MM.1S (cell line): ENCODE measurements at regions not wholly inside any gene's neighbourhood (a gene's known extent, or its start where the extent isn't known, plus 50 kb on each side); places are given as distances from the start of the nearest gene placed in this dataset.

Experiments
- DNase-seq: peaks from one replicate; pipeline ENCODE4 v3.0.0-alpha.2; 2015
- H2AFZ ChIP-seq: fragments of 300-600 bp; sonication (generic); 2 replicates; pipeline ENCODE4 v1.6.0; 2016; ENCODE audit warnings: antibody characterized with exemption, low read length
- H3F3A ChIP-seq: fragments of 300-600 bp; sonication (generic); 2 replicates; pipeline ENCODE4 v1.6.1; 2016; ENCODE audit warnings: mild to moderate bottlenecking, antibody characterized with exemption, low read length, moderate library complexity, mixed read lengths; ENCODE audit not compliant: insufficient read depth
- H3K27ac ChIP-seq: fragments of 300-600 bp; sonication (generic); 2 replicates; pipeline ENCODE4 v1.5.1; 2016; ENCODE audit warnings: mild to moderate bottlenecking, low read length
- H3K27me3 ChIP-seq: fragments of 300-600 bp; sonication (generic); replicated peaks from 2 replicates; pipeline ENCODE4 v1.6.0; 2016; ENCODE audit warnings: low read length; ENCODE audit not compliant: insufficient read depth
- H3K36me3 ChIP-seq: fragments of 300-600 bp; sonication (generic); replicated peaks from 2 replicates; pipeline ENCODE4 v1.6.1; 2016; ENCODE audit warnings: mild to moderate bottlenecking, low read length, mixed read lengths; ENCODE audit not compliant: insufficient read depth
- H3K4me1 ChIP-seq: fragments of 300-600 bp; sonication (generic); 2 replicates; pipeline ENCODE4 v1.6.1; 2016; ENCODE audit warnings: low read length, mixed read lengths
- H3K4me2 ChIP-seq: fragments of 300-600 bp; sonication (generic); 2 replicates; pipeline ENCODE4 v1.6.0; 2016; ENCODE audit warnings: low read depth, low read length
- H3K4me3 ChIP-seq: fragments of 300-600 bp; sonication (generic); 2 replicates; pipeline ENCODE4 v1.5.1; 2016; ENCODE audit warnings: low read length, mixed read lengths
- H3K79me2 ChIP-seq: fragments of 300-600 bp; sonication (generic); 2 replicates; pipeline ENCODE4 v1.6.1; 2016; ENCODE audit warnings: mixed run types, low read length, mixed read lengths
- H3K9ac ChIP-seq: fragments of 300-600 bp; sonication (generic); 2 replicates; pipeline ENCODE4 v1.6.1; 2016; ENCODE audit warnings: low read length, mixed read lengths
- H3K9me2 ChIP-seq: fragments of 300-600 bp; sonication (generic); replicated peaks from 2 replicates; pipeline ENCODE4 v1.6.1; 2016; ENCODE audit warnings: mild to moderate bottlenecking, low read length, mixed read lengths; ENCODE audit not compliant: insufficient read depth
- H3K9me3 ChIP-seq: fragments of 300-600 bp; sonication (generic); replicated peaks from 2 replicates; pipeline ENCODE4 v1.6.1; 2016; ENCODE audit warnings: mild to moderate bottlenecking, low read length, mixed read lengths; ENCODE audit not compliant: insufficient read depth
- H4K20me1 ChIP-seq: fragments of 300-600 bp; sonication (generic); 2 replicates; pipeline ENCODE4 v1.6.1; 2016; ENCODE audit warnings: mild to moderate bottlenecking, low read length, moderate library complexity, mixed read lengths; ENCODE audit not compliant: insufficient read depth
- CTCF ChIP-seq: fragments of 300-600 bp; sonication (generic); IDR thresholded peaks from 2 replicates; pipeline ENCODE4 v1.5.1; 2016; ENCODE audit warnings: antibody characterized with exemption, low read length, mixed read lengths
- EZH2 ChIP-seq: fragments of 300-600 bp; sonication (generic); optimal IDR thresholded peaks from 2 replicates; pipeline ENCODE3; 2017; ENCODE audit warnings: low read depth, mild to moderate bottlenecking, antibody characterized with exemption, low read length, mixed read lengths
- EZH2phosphoT487 ChIP-seq: fragments of 300-600 bp; sonication (generic); IDR thresholded peaks from 2 replicates; pipeline ENCODE4 v1.6.1; 2018; ENCODE audit warnings: antibody characterized with exemption, low read length

- no peaks in the 10 kb centered on the region for H3K4me1 ChIP-seq
- H3K4me3 ChIP-seq, result no peak overlapping the region
- no peaks in the 10 kb centered on the region for H3K36me3 ChIP-seq
- no peaks in the 10 kb centered on the region for H3F3A ChIP-seq
- H3K9me2 ChIP-seq, result no peaks in the 10 kb centered on the region
- no peaks in the 10 kb centered on the region for H4K20me1 ChIP-seq
- no peak overlapping the region for H3K27ac ChIP-seq
- H2AFZ ChIP-seq, result no peak overlapping the region
- no peak overlapping the region for H3K9ac ChIP-seq
- H3K4me2 ChIP-seq, result no peak overlapping the region
- H3K79me2 ChIP-seq, result no peaks in the 10 kb centered on the region
- DNase-seq, result no peak
- no peaks in the 10 kb centered on the region for H3K27me3 ChIP-seq
- no peak for TF ChIP-seq EZH2phosphoT487
- TF ChIP-seq CTCF, result no peak
- TF ChIP-seq EZH2, result no peak
- no peaks in the 10 kb centered on the region for H3K9me3 ChIP-seq
These were observed 199.2 kb downstream of the ST6GAL2 start for GRCh38 chr2:106686814-106687213.

DNA sequence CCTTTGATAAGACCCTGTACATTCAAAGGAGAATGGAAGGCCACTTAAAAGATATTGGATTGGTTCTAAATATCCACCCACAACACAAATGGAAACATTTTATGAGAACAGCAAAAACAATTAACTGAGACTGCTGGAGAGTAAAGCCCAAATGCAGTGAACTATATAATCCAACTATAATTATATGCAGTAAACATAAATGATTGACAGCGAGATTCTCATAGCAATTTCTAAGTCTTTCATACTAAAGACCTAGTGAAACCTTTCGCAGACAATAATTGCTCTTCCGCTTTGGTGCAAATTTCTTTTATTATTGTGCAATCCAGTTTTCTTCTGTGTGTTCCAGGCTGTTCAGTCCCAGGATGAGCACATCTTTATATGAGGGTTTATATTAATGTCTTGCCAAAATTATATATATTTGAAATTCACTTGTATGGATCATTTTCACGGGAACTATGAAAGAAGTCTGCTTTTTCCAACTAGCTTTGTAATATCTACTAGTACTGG, 190.9 kb downstream of the ST6GAL2 start:
- Histone ChIP-seq H3K9me2 (no peaks in the 10 kb centered on the region), H3K9ac (no peak overlapping the region), H3K27ac (no peak overlapping the region), H3K4me1 (no peaks in the 10 kb centered on the region), H3F3A (no peaks in the 10 kb centered on the region), H3K4me3 (no peak overlapping the region), H3K4me2 (no peak overlapping the region), H2AFZ (no peak overlapping the region), H3K27me3 (no peaks in the 10 kb centered on the region), H3K36me3 (no peaks in the 10 kb centered on the region), H4K20me1 (no peaks in the 10 kb centered on the region), H3K79me2 (no peaks in the 10 kb centered on the region), H3K9me3 (no peaks in the 10 kb centered on the region)
- no peak for TF ChIP-seq CTCF
- TF ChIP-seq EZH2, result no peak
- no peak for TF ChIP-seq EZH2phosphoT487
- DNase-seq, result no peak

DNA sequence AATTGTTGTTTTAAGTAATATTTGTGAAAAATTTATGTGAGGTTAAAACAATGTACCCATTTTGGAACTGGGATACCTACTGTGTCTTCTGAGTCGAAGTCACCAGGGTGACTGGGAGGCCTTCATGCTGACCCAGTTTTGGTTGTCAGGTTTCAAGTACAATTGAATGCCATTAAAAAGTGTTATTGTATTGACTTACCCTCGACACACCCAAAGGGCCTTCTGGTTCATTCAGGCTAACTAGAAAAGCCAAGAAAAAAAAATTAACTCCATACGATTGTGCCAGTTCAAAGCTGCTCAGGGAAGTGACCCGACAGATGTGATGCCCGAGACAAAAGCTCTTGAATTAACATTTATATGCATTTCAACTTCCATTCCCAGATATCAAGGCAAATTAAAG, 190.0 kb downstream of the ST6GAL2 start:
- no peak overlapping the region for H3K9ac ChIP-seq
- H3K27me3 ChIP-seq, result no peaks in the 10 kb centered on the region
- H3K9me2 ChIP-seq, result no peaks in the 10 kb centered on the region
- H3K36me3 ChIP-seq, result no peaks in the 10 kb centered on the region
- no peak overlapping the region for H3K4me2 ChIP-seq
- no peak for DNase-seq
- no peaks in the 10 kb centered on the region for H3K9me3 ChIP-seq
- no peaks in the 10 kb centered on the region for H3K79me2 ChIP-seq
- H3K4me1 ChIP-seq, result no peaks in the 10 kb centered on the region
- no peaks in the 10 kb centered on the region for H4K20me1 ChIP-seq
- no peak for TF ChIP-seq CTCF
- no peak for TF ChIP-seq EZH2phosphoT487
- no peak for TF ChIP-seq EZH2
- H3K27ac ChIP-seq, result no peak overlapping the region
- no peaks in the 10 kb centered on the region for H3F3A ChIP-seq
- no peak overlapping the region for H3K4me3 ChIP-seq
- no peak overlapping the region for H2AFZ ChIP-seq

DNA sequence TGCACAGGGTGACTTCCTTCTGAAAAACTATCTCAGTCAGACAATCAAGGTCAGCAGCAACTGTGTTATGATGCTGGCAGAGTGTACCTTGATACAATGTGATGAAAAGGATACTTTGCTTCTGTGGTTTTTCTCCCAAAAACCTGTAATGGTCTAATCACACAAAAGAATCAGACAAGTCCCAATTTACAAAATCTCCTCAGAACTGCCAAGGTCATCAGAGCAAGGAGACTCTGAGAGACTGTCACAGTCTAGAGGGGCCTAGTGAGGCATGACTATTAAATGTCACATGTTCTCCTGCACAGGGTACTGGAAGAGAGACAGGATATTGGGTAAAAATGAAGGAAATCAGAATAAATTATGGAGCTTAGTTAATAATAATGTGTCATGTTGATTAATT, 185.4 kb downstream of the ST6GAL2 start:
- no peak for DNase-seq
- TF ChIP-seq EZH2 (no peak), EZH2phosphoT487 (no peak), CTCF (no peak)
- H3K4me3 ChIP-seq, result no peak overlapping the region
- no peak overlapping the region for H3K9ac ChIP-seq
- H3K79me2 ChIP-seq, result no peaks in the 10 kb centered on the region
- no peaks in the 10 kb centered on the region for H3K4me1 ChIP-seq
- no peak overlapping the region for H3K4me2 ChIP-seq
- H3K36me3 ChIP-seq, result no peaks in the 10 kb centered on the region
- H2AFZ ChIP-seq, result no peak overlapping the region
- no peaks in the 10 kb centered on the region for H3F3A ChIP-seq
- H3K27me3 ChIP-seq, result no peaks in the 10 kb centered on the region
- no peak overlapping the region for H3K27ac ChIP-seq
- H4K20me1 ChIP-seq, result no peaks in the 10 kb centered on the region
- H3K9me3 ChIP-seq, result no peaks in the 10 kb centered on the region
- no peaks in the 10 kb centered on the region for H3K9me2 ChIP-seq
